ENCODE measurements at regions not wholly inside any gene's neighbourhood (a gene's known extent, or its start where the extent isn't known, plus 50 kb on each side); places are given as distances from the start of the nearest gene placed in this dataset.

DNA sequence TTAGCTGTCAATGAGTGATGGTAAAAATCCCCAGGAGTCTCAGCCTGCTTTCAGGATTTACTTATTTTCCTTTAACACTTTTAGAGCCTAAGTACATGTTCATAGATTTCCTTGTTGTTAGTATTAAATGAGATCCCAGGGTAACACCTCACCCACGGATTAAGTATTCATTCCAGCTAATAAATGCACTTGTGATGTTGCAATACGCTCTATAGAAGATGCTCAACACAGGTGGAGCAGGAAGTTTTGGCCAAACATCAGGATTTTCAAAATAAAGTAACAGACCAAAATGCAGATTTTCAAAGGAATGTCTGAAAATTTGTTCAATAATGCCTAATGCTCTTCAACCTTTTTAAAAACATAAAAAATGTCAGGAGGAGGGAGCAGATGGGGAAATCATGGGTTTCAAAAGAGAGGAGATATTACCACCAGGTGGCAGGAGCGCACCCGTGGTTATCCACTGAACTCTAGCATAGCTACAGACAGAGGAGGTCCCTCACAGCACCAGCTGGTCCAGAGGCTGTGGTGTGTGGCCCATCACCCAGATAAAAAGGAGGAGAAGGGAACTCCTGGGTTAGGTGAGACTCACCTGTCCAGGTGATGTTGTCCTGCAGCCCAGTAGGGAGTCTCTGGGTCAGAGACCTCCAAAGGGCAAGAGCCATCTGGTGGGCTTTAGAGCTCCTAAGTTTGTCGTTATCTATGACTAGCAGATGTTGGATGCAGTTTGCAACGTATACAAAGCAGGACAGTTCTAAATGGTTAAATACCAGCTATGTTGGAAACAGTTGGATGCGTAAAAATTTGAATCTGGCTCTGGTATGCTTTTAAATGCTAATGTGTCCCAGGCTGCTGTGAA lies 1158.4 kb upstream of the TMEM132C start:
- TF ChIP-seq, protein P1, sequence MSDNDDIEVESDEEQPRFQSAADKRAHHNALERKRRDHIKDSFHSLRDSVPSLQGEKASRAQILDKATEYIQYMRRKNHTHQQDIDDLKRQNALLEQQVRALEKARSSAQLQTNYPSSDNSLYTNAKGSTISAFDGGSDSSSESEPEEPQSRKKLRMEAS (CRISPR knock-in tag; IDR thresholded peaks at IDR 0.05), result no peak
- TF ChIP-seq, protein P2, sequence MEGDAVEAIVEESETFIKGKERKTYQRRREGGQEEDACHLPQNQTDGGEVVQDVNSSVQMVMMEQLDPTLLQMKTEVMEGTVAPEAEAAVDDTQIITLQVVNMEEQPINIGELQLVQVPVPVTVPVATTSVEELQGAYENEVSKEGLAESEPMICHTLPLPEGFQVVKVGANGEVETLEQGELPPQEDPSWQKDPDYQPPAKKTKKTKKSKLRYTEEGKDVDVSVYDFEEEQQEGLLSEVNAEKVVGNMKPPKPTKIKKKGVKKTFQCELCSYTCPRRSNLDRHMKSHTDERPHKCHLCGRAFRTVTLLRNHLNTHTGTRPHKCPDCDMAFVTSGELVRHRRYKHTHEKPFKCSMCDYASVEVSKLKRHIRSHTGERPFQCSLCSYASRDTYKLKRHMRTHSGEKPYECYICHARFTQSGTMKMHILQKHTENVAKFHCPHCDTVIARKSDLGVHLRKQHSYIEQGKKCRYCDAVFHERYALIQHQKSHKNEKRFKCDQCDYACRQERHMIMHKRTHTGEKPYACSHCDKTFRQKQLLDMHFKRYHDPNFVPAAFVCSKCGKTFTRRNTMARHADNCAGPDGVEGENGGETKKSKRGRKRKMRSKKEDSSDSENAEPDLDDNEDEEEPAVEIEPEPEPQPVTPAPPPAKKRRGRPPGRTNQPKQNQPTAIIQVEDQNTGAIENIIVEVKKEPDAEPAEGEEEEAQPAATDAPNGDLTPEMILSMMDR (IDR thresholded peaks at IDR 0.05), result no peak
- TF ChIP-seq GABPB1 (CRISPR knock-in tag; IDR thresholded peaks at IDR 0.05) (no peak), FOXP1 (CRISPR knock-in tag; IDR thresholded peaks at IDR 0.05; ENCODE audit: borderline replicate concordance) (no peak), USF2 (CRISPR knock-in tag; IDR thresholded peaks at IDR 0.05) (no peak), RELA (CRISPR knock-in tag; IDR thresholded peaks at IDR 0.05; ENCODE audit: borderline replicate concordance) (no peak), JUN (CRISPR knock-in tag; IDR thresholded peaks at IDR 0.05) (no peak), NR2C2 (CRISPR knock-in tag; IDR thresholded peaks at IDR 0.05) (no peak), NFYB (CRISPR knock-in tag; conservative IDR thresholded peaks at IDR 0.05; ENCODE audit: low read depth) (no peak), MYBL2 (CRISPR knock-in tag; IDR thresholded peaks at IDR 0.05) (no peak)
- TF ChIP-seq, protein P3, sequence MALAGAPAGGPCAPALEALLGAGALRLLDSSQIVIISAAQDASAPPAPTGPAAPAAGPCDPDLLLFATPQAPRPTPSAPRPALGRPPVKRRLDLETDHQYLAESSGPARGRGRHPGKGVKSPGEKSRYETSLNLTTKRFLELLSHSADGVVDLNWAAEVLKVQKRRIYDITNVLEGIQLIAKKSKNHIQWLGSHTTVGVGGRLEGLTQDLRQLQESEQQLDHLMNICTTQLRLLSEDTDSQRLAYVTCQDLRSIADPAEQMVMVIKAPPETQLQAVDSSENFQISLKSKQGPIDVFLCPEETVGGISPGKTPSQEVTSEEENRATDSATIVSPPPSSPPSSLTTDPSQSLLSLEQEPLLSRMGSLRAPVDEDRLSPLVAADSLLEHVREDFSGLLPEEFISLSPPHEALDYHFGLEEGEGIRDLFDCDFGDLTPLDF (CRISPR knock-in tag; IDR thresholded peaks at IDR 0.05), result no peak
- TF ChIP-seq, protein P4, sequence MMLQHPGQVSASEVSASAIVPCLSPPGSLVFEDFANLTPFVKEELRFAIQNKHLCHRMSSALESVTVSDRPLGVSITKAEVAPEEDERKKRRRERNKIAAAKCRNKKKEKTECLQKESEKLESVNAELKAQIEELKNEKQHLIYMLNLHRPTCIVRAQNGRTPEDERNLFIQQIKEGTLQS (CRISPR knock-in tag; conservative IDR thresholded peaks at IDR 0.05), result no peak
